GM21381 (cell line): ENCODE measurements at regions not wholly inside any gene's neighbourhood (a gene's known extent, or its start where the extent isn't known, plus 50 kb on each side); places are given as distances from the start of the nearest gene placed in this dataset.
"Not testable (repeated sequence)": the region's sequence is repeated elsewhere in the genome, so short reads cannot be mapped to it uniquely, and the experiment has no call there.

Source experiments
- ATAC-seq: cut with Tn5 transposase; IDR thresholded peaks from one replicate; pipeline ENCODE4 v1.9.1; 2021; ENCODE audit warnings: mild to moderate bottlenecking, moderate library complexity; ENCODE audit not compliant: unreplicated experiment

GRCh38 chr12:75685617-75686225 lies 174.3 kb upstream of the KRR1 start:
- ATAC-seq, result no peak

GRCh38 chr12:75684678-75685616 lies 173.5 kb upstream of the KRR1 start:
- no peak for ATAC-seq

DNA sequence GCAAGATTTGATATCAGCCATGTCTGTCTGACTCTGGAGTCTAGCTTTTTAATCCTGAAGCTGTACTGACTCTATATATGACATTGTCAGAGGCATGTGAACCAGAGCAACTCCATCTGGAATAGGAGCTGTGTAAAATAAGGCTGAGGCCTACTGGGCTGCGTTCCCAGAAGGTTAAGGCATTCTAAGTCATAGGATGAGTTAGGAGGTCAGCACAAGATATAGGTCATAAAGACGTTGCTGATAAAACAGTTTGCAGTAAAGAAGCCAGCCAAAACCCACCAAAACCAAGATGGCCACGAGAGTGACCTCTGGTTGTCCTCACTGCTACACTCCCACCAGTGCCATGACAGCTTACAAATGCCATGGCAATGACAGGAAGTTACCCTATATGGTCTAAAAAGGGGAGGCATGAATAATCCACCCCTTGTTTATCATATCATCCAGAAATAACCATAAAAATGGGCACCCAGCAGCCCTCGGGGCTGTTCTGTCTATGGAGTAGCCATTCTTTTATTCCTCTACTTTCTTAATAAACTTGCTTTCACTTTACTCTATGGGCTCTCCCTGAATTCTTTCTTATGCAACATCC lies 172.7 kb upstream of the KRR1 start:
- not testable (repeated sequence) for ATAC-seq

DNA sequence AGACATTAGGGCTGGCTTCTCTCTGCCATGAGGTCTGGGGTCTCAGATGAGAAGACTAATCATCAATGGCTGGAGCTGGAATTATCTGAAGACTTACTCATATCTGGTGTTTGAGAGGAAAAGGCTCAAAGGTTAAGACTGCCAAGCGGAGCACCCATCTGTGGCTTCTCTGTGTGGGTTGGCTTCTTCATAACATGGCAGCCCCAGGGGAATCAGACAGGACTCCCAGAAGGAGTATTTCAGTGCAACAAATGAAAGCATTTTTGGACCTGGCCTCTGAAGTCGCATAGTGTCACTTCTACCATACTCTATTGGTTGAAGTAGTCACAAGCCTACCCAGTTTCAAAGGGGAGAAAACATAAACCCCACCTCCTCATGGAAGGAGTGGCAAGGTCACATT lies 171.8 kb upstream of the KRR1 start:
- ATAC-seq, result no peak

DNA sequence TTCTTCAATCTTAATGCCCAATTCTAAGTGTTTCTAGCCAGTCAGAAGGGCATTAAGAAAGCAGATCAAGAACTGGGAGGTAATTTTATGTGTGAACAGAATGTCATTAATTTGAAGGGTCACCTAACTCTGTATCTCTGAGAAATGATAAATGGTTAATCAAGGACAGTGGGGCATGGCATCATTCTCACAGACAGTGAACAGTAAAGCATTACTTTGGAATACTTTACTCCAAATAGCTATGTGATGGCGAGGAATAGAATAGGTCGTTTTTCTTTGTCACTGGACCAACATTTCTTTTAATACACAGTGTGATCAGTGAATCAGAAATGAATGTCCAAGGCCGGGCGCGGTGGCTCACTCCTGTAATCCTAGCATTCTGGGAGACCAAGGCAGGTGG lies 166.1 kb upstream of the KRR1 start:
- ATAC-seq, result no peak

DNA sequence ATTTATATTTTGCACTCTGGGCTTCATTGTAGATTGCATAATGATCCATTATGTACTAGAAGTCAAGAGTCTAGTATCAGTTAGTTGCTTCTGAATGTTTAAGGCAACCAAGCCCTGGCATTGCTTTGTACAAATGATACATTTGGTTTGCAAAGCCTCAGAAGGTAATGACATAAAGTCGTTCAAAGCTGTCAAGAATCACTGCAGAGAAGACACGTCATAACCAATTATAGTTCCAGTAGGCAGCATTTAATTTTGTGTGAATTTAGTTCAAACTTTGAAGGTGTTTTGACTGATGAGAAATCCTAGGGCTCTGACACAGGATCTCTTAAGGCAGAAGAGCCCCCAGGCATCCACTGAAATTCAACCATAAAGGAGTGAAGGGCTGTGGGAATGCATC lies 163.0 kb upstream of the KRR1 start:
- no peak for ATAC-seq

GRCh38 chr12:75672200-75672599 lies 160.8 kb upstream of the KRR1 start:
- ATAC-seq, result no peak

DNA sequence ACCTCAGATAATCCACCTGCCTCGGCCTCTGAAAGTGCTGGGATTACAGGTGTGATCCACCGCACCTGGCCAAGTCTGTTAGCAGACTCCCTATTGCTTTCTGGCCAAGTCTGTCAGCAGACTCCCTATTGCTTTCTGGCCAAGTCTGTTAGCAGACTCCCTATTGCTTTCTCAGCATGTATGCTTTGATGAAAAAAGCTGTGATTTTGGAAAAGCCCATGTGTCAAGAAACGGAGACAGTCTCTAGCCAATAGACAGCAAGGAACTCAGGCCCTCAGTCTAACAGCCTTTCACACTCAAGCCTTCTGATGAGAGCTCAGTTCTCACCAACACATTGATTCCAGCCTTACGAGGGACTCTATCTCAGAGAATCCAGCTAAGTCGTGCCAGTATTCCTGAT lies 158.8 kb upstream of the KRR1 start:
- ATAC-seq, result no peak

DNA sequence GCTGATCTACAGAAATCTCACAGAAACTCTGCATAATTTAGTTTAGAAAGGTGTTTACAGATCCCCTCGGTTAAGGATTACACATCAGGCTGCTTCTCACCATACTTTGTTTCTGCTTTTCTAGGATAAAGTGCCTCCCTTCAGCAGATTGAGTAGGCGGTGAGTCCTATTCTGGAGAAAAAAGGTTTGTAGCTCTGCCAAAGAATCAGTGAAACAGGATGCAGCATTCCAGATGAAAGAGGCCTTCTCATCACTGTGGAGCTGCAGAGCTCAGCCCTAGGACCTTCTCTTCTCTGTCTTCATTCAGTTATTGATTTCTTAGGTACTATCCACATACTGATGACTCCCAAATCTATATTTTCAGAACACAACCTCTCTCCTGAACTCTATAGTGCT lies 155.5 kb upstream of the KRR1 start:
- ATAC-seq, result no peak

GRCh38 chr12:75666126-75666938 lies 154.9 kb upstream of the KRR1 start:
- ATAC-seq, result no peak

DNA sequence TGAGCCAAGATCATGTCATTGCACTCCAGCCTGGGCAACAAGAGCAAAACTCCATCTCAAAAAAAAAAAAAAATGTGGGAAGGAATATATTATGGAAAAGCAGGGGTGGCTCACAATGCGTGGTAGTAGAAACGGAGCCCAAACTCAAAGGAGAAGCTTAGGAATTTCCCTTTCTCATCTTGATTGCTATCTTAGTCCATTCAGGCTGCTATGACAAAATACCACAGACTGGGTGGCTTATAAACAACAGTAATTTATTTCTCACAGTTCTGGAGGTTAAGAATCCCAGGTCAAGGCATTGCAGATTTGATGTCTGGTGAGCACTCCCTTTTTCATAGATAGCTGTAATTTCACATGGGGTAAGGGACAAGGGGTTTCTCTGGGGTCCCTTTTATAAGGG lies 153.8 kb upstream of the KRR1 start:
- ATAC-seq, result no peak

DNA sequence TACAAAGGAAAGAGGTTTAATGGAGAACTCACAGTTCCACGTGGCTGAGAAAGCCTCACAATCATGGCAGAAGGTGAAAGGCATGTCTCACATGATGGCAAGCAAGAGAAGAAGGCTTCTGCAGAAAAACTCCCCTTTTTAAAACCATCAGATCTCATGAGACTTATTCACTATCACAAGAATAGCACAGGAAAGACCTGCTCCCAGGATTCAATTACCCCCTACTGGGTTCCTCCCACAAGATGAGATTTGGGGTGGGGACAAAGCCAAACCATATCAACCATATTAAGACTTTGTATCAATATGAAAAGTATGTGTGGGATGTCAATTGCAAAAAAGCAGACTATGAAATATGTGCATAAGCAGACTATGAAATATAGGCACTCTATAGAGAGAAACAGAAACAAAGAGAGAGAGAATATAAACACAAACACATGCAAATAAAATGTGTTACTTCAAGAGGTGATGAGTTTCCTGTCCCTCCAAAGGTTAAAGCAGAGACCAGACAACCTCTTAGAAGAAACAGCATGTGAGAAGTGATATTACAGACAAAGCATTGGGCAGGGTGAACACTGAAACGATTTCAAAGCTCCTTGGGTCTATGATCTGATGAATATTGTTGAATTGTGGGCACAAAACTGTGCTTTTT lies 151.2 kb upstream of the KRR1 start:
- ATAC-seq, result no peak

DNA sequence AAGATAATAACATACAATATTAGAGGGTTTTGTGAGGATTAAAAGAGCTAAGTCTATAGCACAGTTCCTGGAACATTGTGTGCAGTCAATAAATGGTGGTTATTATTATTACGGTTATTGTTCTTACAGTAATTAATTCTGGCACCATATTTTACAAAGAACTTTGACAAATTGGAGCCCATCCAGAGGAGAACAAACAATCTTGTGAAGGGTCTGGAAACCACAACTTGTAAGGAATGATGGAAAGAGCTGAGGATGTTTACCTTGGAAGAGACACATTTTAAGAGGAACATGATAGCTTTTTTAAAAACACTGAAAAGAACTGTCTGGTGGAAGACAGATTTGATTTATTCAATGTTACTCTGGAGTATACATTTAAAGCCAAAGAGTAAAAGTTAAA lies 150.5 kb upstream of the KRR1 start:
- no peak for ATAC-seq

DNA sequence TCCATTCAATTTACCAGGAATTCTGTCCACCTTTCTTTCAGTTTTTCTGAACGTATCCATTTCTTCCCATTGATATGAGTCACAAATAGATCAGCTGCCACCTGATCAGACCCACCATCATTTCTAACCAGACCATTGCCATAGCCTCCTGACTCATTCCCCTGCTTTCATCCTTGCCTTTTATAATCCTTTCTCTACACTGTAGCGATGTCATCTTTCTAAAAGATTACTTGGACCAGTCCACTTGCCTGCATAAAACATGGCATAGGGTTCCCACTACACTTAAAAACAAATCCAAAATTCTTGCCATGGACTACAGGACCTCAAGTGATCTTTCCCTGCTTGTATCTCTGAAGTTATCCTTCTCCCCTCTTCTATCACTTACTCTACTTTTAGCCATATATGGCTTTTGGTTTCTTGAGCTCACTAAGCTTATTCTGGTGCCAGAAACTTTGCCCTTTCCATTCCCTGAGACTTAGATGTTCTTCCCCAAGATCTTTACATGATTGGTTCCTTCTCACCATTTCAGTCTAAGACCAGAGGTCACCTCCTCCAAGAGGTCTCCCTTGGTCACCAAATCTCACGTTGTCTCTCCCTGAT lies 149.5 kb upstream of the KRR1 start:
- no peak for ATAC-seq

DNA sequence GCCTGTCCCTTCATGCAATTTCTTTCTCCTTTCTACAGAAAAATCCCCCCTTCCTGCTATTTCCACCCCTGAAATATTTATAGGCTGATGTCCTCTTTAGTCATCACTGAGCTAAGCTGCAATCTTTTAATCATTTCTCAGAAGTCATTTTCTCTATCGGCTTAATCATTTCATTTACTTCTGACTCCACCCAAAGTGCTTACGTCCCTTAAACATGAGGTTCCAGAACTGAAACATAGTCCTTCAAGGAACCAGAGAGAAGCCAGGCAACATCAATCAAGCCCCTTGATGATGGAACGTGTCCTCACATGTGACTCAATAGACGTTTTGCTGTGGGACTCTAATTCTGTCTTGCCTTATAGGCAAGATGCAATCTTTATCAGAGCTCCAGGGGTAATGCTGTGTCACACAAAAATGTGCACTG lies 148.7 kb upstream of the KRR1 start:
- ATAC-seq, result no peak

DNA sequence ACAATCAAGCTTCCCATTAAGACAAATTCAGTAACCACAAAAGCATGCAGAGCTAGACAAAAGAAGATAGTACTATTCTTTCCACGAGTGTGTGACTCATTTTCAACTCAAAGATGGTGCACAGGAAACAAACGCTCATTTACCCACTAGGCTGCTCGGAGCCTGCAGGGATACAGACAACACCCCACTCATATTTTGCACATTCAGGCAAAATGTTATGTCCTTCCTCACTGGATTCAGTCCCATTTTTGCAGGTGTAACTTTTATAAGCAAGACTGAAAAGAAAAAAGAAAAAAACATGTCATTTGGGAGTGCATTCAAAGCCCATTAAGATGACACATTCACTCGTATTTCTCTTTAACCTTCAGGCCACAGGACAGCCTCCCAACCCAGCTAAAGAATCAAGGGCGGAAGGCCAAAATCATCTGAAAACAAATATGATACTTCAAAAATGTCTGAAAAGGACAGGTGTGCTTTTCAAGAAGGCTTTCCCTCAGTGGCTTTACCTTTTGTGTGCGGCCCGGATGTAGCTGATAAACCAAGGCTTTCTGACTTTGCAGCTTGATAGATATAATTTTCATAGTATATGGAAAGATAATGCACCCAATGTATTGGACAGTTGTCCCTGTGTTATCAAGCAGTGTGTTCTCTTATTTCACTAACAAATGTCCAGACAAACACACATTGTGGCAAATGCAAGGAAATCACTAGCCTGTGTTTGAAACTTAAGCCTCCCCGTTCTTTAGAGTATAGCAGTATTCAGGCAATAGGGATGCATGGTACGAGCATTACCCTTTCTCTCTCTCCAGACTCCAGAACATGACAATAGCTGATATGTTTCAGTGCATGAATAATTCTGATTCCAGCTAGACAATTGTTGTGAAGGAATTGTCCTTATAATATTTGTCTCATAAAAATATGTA lies 147.8 kb upstream of the KRR1 start:
- no peak for ATAC-seq

DNA sequence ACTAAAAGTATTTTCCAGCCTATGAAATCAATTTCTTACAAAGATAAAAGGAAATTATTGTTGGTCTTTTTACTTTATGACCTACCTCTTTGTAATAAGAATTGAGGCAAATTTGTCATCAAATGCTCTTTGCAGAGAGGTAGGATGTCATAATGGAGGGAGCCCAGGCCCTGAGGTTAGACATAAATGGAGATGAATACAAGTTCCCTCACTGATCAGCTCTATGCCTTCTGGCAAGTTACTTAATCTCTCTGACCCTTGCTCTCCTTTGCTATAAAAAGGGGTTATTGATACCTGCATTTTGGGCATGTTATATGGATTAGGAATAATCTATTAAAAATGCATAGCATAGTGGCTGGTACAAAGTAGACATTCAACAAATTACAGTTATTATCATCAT lies 146.9 kb upstream of the KRR1 start:
- ATAC-seq, result no peak

- no peak for ATAC-seq
Measured at GRCh38 chr12:75657831-75658230, 146.4 kb upstream of the KRR1 start.

- ATAC-seq, result not testable (repeated sequence)
Measured at GRCh38 chr12:75657354-75657753, 145.9 kb upstream of the KRR1 start.
